Lower leg skin (tissue), 3 donors: ENCODE measurements at regions not wholly inside any gene's neighbourhood (a gene's known extent, or its start where the extent isn't known, plus 50 kb on each side); places are given as distances from the start of the nearest gene placed in this dataset.

Experiments
- CTCF ChIP-seq, 3 donors: fragments of 450-650 bp; IDR thresholded peaks; one replicate each; pipeline ENCODE4 v1.5.1; 2016; ENCODE audit warnings: antibody characterized with exemption in 3 of 3, mild to moderate bottlenecking in 3 of 3, moderate library complexity in 2 of 3
- POLR2A ChIP-seq, 2 donors: fragments of 450-650 bp; IDR thresholded peaks; one replicate each; pipeline ENCODE4 v1.6.1; 2016 to 2017; ENCODE audit warnings: antibody characterized with exemption in 2 of 2, mild to moderate bottlenecking in 1 of 2, moderate library complexity in 1 of 2

- TF ChIP-seq POLR2A (IDR thresholded peaks at IDR 0.05) (no peak), CTCF (IDR thresholded peaks at IDR 0.05) (no peak)
Observed at GRCh38 chr1:193939585-193939984, 753.2 kb upstream of the B3GALT2 start.
